Fibroblast of villous mesenchyme (primary cell): ENCODE measurements at regions not wholly inside any gene's neighbourhood (a gene's known extent, or its start where the extent isn't known, plus 50 kb on each side); places are given as distances from the start of the nearest gene placed in this dataset.

Source experiments
- DNase-seq: peaks from one replicate; pipeline ENCODE4 v3.0.0-alpha.2; 2010; ENCODE audit warnings: low read depth
- H3K4me3 ChIP-seq: 2 replicates; pipeline ENCODE4 v1.5.1; 2011; ENCODE audit warnings: low read depth, mild to moderate bottlenecking, low read length
- TF ChIP-seq, protein P1 (sequence below): IDR thresholded peaks from 2 replicates; pipeline ENCODE4 v1.5.1; 2012; ENCODE audit warnings: low read depth, mild to moderate bottlenecking, low read length; ENCODE audit not compliant: insufficient read depth

DNA sequence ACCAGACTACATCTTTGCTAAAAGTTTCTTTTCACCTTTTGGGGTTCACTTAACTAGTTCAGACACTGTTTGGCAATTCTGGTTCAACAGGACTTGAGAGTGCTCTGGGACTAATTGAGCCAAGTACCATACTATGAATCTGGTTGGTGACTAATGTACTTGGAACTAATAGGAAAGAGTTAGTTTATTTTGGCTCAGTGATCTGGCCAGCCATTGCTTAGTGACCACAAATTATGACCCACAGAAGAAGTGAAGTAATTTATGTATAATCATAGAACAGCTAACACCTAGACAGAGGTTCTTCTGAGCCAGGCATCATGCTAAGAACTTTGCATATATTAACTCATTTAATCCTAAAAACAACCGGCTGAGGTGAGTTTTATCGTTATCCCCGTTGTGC lies 126.5 kb upstream of the JCAD start:
- DNase-seq = peak; percentile 74
- TF ChIP-seq, protein P1, sequence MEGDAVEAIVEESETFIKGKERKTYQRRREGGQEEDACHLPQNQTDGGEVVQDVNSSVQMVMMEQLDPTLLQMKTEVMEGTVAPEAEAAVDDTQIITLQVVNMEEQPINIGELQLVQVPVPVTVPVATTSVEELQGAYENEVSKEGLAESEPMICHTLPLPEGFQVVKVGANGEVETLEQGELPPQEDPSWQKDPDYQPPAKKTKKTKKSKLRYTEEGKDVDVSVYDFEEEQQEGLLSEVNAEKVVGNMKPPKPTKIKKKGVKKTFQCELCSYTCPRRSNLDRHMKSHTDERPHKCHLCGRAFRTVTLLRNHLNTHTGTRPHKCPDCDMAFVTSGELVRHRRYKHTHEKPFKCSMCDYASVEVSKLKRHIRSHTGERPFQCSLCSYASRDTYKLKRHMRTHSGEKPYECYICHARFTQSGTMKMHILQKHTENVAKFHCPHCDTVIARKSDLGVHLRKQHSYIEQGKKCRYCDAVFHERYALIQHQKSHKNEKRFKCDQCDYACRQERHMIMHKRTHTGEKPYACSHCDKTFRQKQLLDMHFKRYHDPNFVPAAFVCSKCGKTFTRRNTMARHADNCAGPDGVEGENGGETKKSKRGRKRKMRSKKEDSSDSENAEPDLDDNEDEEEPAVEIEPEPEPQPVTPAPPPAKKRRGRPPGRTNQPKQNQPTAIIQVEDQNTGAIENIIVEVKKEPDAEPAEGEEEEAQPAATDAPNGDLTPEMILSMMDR = no peak
- H3K4me3 ChIP-seq = no peak overlapping the region

- H3K4me3 ChIP-seq = no peak overlapping the region
- TF ChIP-seq, protein P1 = no peak
- DNase-seq = no peak
Measured at GRCh38 chr10:30185341-30185740, 126.0 kb upstream of the JCAD start.

DNA sequence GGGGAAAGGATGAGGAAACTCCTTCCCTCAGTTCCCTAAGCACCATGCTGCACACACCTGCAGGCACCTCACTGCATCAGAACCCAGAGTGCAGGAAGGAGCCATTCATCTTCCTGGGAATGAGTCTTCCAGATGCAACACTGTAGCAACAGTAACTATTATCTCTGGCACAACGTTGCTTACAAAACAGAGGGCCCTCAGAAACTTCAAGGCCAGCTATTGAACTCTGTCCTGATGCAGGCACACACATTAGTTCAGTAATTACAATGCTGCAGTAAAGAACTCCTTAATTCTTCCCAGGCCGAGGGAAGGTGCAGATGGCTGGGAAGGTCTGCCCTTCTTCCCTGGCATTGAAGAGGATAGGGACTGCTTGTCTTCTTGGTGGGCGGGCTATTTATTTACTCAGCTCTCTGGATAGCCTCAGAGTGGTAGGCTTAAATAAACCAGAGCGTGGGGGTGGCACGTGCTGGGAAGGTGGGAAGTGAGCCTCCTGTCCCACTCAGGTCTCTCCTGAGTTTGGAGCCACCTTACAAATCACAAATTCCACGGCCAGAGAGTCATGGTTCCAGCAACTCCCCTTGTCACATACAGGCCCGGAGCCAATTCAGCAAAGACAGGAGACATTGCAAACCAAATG lies 125.1 kb upstream of the JCAD start:
- no peak overlapping the region for H3K4me3 ChIP-seq
- TF ChIP-seq, protein P1 = no peak
- no peak for DNase-seq

DNA sequence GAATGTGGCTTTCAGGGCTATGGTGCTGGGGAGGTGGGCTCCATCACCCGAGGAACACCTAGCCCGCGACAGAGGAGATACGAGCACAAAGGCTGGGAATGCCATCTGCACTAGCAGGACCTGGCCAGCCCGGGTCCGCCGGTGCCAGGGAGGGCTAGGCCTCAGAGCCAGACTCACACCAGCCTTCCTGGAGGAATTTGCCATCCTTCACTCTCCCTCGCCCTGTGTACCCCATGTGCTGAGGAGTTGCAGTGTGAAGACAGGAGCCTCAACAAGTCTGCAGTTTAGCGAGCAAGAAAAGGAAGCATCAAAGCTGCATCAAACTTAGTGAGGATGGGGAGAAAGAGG lies 123.6 kb upstream of the JCAD start:
- no peak for DNase-seq
- H3K4me3 ChIP-seq = no peak overlapping the region
- TF ChIP-seq, protein P1 = no peak

DNA sequence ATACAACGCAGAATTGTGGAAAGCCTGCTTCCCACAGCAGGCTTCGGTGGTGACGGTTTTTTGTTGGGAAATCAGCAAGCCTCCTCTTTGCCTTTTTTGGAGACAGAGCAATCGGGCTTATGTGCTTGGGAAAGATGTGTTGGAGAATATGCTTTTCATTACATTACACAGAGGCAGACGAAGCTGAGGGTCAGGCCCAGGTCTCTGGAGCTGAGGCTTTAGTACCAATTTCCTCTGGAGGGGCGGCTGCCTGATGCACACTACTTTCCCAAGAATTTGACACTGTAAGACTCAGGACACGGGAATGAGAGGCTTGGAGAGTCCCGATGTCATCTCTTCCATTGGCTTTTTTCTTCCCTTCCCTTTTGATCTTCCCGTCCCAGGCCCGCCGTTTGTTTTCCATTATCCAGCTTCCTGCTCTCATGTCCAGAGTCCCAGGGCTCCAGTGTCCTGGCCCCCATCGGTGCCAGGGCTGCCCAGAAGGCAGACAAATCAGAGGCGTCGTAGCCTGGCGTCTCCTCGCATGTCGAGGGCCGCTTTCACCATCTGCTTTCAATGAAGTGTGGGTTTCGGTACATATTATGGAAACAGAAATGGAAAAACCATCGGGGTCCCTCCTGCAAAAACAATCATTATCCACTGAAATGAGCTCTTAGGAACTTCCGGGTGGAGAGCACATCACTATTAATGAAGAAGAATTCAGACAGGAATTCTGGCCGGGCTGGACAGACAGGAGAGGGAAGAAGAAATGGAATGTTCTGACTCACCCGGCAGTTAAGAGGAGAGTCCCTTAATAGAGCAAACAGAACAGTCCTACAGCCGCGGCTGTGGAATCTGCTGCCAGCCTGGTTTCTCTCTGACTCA lies 123.0 kb upstream of the JCAD start:
- peak; percentile 88 for DNase-seq
- TF ChIP-seq, protein P1 = no peak
- H3K4me3 ChIP-seq = no peak overlapping the region

GRCh38 chr10:30178356-30178964 lies 119.1 kb upstream of the JCAD start:
- TF ChIP-seq, protein P1 = no peak
- DNase-seq = peak; percentile 90
- H3K4me3 ChIP-seq = no peak overlapping the region
